GM19193 (cell line): ENCODE measurements at regions not wholly inside any gene's neighbourhood (a gene's known extent, or its start where the extent isn't known, plus 50 kb on each side); places are given as distances from the start of the nearest gene placed in this dataset.

ENCODE experiments used
- POLR2A ChIP-seq: IDR thresholded peaks from 4 replicates; pipeline ENCODE4 v1.6.1; 2011; ENCODE audit not compliant: insufficient read depth, insufficient read length; ENCODE audit errors: extremely low read depth

DNA sequence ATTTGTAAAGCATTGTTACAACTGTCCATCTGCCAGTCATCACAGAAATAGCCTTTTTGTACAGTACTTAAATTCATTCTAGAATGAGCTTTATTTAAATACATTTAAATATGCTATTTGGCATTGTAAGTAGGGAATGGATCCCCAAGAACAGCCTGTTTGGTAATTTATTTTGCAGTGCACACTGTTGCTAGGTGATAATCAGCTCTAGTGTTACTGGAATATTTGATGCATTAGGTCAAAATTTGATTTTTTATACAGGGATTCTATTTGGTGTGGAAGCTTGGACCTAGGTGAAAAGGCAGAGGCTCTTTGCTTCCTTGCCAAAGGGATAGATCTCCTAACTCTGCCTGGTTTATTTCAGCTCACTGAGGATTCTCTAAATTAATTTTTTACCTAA is 593.7 kb downstream of the EPM2A start:
- no peak for TF ChIP-seq POLR2A

DNA sequence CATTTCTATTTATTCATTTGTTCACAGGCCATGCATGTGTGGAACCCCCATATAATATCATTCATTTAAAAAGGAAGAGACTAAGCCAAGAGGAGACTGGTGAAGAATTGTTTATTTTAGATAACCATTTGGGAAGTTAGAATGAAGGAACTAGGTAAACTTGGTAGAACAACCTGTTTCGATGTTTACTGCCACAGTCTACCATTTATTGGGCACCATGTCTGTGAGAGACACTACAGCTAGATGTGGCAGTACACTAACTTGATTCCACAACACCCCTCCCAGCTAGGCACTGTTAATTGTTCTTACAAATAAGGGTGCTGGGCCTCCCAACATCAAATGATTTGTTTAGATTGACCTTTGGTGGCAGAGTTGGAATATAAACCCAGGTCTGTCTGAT is 592.4 kb downstream of the EPM2A start:
- no peak for TF ChIP-seq POLR2A

- no peak for TF ChIP-seq POLR2A
Observed at GRCh38 chr6:145143379-145143778, 591.9 kb downstream of the EPM2A start.

DNA sequence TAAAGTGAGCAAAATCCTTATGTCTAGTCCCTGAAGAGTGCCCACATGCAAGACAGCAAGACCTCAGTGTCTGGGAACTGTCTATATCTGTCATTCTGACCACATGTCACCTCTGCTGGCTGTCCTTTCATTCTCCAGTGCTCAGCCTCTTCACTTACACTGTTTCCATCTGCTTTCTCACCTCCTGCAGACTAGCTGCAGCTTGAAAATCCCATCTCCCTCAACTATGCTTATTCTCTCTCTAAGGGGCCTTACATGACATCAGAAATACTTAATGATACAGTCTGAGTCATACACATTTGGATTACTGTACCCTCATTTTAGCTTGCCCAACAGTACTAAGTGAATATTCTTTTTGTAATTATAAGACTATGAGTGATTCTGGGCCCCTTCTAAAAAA is 587.8 kb downstream of the EPM2A start:
- TF ChIP-seq POLR2A, result no peak

DNA sequence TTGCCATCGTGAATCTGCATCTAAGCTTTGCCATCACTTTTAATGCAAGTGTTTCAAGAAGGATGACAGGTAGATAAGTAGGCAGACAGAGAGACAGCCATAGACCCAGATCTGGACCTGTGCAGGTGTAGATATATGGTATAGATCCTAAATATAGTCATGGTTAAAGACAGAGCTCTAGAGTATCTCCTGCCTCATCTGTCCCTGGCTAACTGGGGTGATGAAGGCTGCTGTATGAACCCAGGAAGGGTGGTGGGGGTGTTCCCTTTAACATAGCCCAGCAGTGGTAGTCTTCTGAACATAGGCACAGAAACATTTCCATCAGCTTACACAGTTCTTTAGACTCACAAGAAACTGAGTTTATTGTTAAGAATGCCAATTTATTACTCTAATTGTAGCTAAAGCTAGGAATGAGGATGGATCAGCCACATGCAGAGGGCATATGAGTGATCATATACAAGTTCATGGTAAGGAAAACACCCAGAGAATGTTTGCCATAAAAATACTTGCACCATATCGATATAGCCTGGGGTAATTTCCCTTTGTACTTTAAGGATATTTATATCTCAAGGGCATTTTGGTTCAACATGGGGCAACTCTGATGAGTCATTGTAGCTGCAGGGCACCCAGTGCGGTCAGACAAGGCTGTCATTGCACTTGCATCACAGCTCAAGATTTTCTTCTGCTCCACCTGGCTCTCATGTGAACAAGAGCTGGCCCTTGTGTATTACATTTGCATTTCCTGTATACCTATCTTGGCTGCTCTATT is 587.2 kb downstream of the EPM2A start:
- no peak for TF ChIP-seq POLR2A

DNA sequence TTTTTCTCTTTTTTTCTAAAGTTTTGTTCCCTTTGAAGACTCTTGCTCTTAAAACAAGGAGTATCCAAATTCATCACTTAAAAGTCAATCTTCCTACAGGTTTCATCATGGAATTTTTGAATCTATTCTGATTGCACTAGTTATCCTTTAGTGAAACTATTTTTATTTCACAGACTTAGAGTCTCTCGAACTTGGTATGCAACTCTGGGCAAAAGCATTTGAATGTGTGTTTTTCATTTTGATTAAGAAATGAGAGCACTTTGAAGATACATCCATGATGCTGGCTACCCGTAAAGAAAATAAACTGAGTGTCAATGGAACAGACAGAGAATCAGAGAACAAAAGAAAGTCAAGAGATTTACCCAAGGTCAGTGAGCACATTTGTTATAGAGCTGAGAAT is 586.5 kb downstream of the EPM2A start:
- TF ChIP-seq POLR2A, result no peak

DNA sequence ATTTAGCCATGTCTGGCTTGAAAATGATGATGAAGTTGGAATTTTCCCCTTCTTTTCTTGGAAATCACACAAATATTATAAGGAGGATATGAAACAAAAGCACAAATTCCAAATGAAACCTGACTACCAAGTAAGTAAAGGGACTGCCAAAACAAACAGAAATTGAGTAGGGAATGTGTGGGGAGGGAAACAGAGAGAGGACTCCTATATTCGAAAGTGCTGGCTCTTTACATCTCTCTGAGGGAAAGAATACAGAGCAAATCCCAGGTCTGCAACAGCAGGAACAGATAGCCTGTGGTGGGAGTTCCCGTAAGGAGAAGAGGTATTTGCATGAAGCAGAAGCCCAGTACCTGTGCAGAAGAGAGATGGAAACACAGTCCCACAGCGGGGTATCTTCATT is 583.7 kb downstream of the EPM2A start:
- TF ChIP-seq POLR2A, result no peak

GRCh38 chr6:145153495-145153894 is 581.8 kb downstream of the EPM2A start:
- TF ChIP-seq POLR2A, result no peak

- TF ChIP-seq POLR2A, result no peak
Observed at GRCh38 chr6:145155411-145155810, 579.9 kb downstream of the EPM2A start.

- no peak for TF ChIP-seq POLR2A
Observed at GRCh38 chr6:145155873-145156782, 579.2 kb downstream of the EPM2A start.

DNA sequence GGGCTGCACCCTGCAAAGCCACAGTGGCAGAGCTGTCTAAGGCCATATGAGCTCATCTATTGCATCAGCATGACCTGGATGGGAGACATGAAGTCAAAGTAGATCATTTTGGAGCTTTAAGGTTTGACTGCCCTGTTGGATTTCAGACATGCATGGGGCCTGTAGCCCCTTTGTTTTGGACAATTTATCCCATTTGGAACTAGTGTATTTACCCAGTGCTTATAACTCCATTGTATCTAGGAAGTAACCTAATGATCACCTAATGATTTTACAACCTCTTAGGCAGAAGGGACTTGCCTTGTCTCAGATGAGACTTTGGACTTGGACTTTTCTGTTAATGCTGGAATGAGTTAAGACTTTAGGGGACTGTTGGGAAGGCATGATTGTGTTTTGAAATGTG is 575.4 kb downstream of the EPM2A start:
- no peak for TF ChIP-seq POLR2A

GRCh38 chr6:145161501-145161900 is 573.8 kb downstream of the EPM2A start:
- no peak for TF ChIP-seq POLR2A

DNA sequence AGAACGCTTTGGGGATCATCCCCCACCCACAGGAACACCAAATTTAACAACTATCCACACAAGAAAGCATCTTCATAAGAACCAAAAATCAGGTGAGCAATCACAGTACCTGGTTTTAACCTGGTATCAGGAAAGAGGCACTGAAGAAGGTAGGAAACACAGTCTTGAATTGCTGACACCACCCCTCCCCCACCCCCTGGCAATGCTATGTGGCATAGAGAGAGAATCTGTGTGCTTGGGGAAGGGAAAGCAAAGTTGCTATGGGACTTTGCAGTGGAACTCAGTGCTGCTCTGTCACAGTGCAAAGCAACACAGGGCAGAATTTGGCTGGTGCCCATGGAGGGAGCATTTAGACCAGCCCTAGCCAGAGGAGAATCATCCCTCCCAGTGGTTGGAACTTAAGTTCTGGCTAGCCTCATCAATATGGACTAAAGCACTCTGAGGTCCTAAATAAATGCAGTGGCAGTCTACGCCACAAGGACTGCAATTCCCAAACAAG is 565.5 kb downstream of the EPM2A start:
- TF ChIP-seq POLR2A, result no peak

- no peak for TF ChIP-seq POLR2A
Observed at GRCh38 chr6:145175470-145175869, 559.9 kb downstream of the EPM2A start.

DNA sequence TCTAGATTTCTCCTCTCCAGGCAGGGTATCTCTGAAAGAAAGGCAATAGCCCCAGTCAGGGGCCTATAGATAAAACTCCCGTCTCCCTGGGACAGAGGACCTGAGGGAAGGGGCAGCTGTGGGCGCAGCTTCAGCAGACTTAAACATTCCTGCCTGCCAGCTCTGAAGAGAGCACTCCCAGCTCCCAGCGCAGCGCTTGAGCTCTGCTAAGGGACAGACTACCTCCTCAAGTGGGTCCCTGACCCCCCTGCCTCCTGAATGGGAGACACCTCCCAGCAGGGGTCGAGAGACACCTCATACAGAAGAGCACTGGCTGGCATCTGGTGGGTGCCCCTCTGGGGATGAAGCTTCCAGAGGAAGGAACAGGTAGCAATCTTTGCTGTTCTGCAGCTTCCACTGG is 556.9 kb downstream of the EPM2A start:
- no peak for TF ChIP-seq POLR2A

GRCh38 chr6:145187491-145188206 is 547.7 kb downstream of the EPM2A start:
- no peak for TF ChIP-seq POLR2A

DNA sequence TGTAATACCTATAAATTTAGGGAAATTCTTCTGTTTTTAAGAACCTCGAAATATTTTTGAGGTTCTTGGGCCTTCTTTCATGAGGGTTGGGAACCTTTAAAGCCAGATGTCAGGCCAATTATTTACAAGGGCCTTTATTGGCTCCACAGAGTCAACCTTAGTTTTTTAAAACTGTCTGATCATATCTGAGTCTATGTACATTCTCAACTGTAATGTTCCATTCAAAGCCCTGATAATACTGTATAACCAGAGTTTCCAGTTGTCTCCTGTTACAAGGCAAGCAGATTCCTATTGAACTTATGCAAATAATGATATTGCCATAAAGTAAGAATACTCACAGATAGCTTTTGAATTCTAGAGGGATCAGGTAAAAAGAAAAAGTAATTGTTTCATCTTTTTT is 545.5 kb downstream of the EPM2A start:
- TF ChIP-seq POLR2A, result no peak
